GM21381 (cell line): ENCODE measurements at regions not wholly inside any gene's neighbourhood (a gene's known extent, or its start where the extent isn't known, plus 50 kb on each side); places are given as distances from the start of the nearest gene placed in this dataset.
"Not testable (repeated sequence)": the region's sequence is repeated elsewhere in the genome, so short reads cannot be mapped to it uniquely, and the experiment has no call there.

Experiments
- ATAC-seq: cut with Tn5 transposase; IDR thresholded peaks from one replicate; pipeline ENCODE4 v1.9.1; 2021; ENCODE audit warnings: mild to moderate bottlenecking, moderate library complexity; ENCODE audit not compliant: unreplicated experiment

GRCh38 chr18:64749884-64750283 lies 601.0 kb upstream of the LINC00305 start:
- no peak for ATAC-seq

GRCh38 chr18:64747803-64748202 lies 598.9 kb upstream of the LINC00305 start:
- no peak for ATAC-seq

- ATAC-seq, result no peak
Measured at GRCh38 chr18:64742898-64743297, 594.0 kb upstream of the LINC00305 start.

GRCh38 chr18:64734063-64734462 lies 585.2 kb upstream of the LINC00305 start:
- no peak for ATAC-seq

GRCh38 chr18:64725657-64726056 lies 576.8 kb upstream of the LINC00305 start:
- ATAC-seq, result not testable (repeated sequence)

GRCh38 chr18:64720781-64721464 lies 572.0 kb upstream of the LINC00305 start:
- no peak for ATAC-seq

- ATAC-seq, result no peak
Measured at GRCh38 chr18:64718808-64719207, 569.9 kb upstream of the LINC00305 start.

GRCh38 chr18:64717026-64717425 lies 568.1 kb upstream of the LINC00305 start:
- no peak for ATAC-seq

GRCh38 chr18:64714086-64714485 lies 565.2 kb upstream of the LINC00305 start:
- ATAC-seq, result no peak

- ATAC-seq, result peak; percentile 99
Measured at GRCh38 chr18:64713284-64713683, 564.4 kb upstream of the LINC00305 start.

- ATAC-seq, result no peak
Measured at GRCh38 chr18:64712035-64712434, 563.1 kb upstream of the LINC00305 start.

- no peak for ATAC-seq
Measured at GRCh38 chr18:64710105-64710861, 561.4 kb upstream of the LINC00305 start.

- no peak for ATAC-seq
Measured at GRCh38 chr18:64707052-64707451, 558.2 kb upstream of the LINC00305 start.

GRCh38 chr18:64699081-64699480 lies 550.2 kb upstream of the LINC00305 start:
- no peak for ATAC-seq

GRCh38 chr18:64695851-64696553 lies 547.1 kb upstream of the LINC00305 start:
- no peak for ATAC-seq

- no peak for ATAC-seq
Measured at GRCh38 chr18:64693766-64694165, 544.9 kb upstream of the LINC00305 start.

GRCh38 chr18:64692826-64693225 lies 543.9 kb upstream of the LINC00305 start:
- no peak for ATAC-seq

GRCh38 chr18:64679121-64679520 lies 530.2 kb upstream of the LINC00305 start:
- no peak for ATAC-seq

GRCh38 chr18:64678048-64678447 lies 529.2 kb upstream of the LINC00305 start:
- ATAC-seq, result no peak

GRCh38 chr18:64674694-64675093 lies 525.8 kb upstream of the LINC00305 start:
- no peak for ATAC-seq

- not testable (repeated sequence) for ATAC-seq
Measured at GRCh38 chr18:64671293-64671692, 522.4 kb upstream of the LINC00305 start.

- no peak for ATAC-seq
Measured at GRCh38 chr18:64668461-64668962, 519.6 kb upstream of the LINC00305 start.
